ENCODE measurements at regions not wholly inside any gene's neighbourhood (a gene's known extent, or its start where the extent isn't known, plus 50 kb on each side); places are given as distances from the start of the nearest gene placed in this dataset.

DNA sequence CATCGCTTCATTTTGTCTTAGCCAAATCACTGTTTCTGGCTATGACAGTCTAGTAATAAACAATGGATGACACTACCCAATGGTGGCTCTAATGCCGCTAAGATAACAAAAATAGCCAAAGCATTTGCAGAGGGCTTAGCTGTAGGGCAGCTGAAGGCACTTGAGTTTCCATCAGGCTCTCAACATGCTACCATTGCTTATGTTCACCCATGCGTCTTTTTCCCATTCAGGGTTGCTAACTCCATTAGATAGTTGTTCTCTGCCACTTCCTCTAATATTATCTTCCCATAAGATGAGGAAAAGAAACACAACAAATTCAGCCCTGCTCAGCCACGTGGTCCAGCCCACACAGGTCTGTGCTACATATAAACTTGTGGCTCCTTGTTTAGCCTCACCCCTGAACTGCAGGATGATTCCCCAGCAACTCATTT lies 159.6 kb downstream of the TOMM20 start:
- DNase-seq (ENCODE audit: low spot score in 2 of 2) (no peak), ATAC-seq (no peak)
- Mint-ChIP-seq H3K27ac (peak overlapping the region; percentile 53), H3K36me3 (no peaks in the 10 kb centered on the region), H3K4me3 (peak overlapping the region; percentile 24), H3K9me3 (no peaks in the 10 kb centered on the region), H3K4me1 (peaks cover 64% of the 10 kb centered on the region)

- DNase-seq (ENCODE audit: low spot score in 2 of 2) (no peak), ATAC-seq (no peak)
- Mint-ChIP-seq H3K27ac (peak overlapping the region; percentile 53), H3K4me1 (peaks cover 67% of the 10 kb centered on the region), H3K4me3 (no peak overlapping the region), H3K9me3 (no peaks in the 10 kb centered on the region), H3K36me3 (peaks cover 3% of the 10 kb centered on the region)
Observed at GRCh38 chr1:234968451-234968850, 160.2 kb downstream of the TOMM20 start.

- DNase-seq (ENCODE audit: low spot score in 2 of 2) (no peak), ATAC-seq (no peak)
- H3K9me3 Mint-ChIP-seq, result no peaks in the 10 kb centered on the region
- H3K36me3 Mint-ChIP-seq, result peaks cover 16% of the 10 kb centered on the region
- H3K4me1 Mint-ChIP-seq, result peaks cover 67% of the 10 kb centered on the region
- no peak overlapping the region for H3K4me3 Mint-ChIP-seq
- H3K27ac Mint-ChIP-seq, result no peak overlapping the region
Observed at GRCh38 chr1:234967121-234967520, 161.5 kb downstream of the TOMM20 start.

DNA sequence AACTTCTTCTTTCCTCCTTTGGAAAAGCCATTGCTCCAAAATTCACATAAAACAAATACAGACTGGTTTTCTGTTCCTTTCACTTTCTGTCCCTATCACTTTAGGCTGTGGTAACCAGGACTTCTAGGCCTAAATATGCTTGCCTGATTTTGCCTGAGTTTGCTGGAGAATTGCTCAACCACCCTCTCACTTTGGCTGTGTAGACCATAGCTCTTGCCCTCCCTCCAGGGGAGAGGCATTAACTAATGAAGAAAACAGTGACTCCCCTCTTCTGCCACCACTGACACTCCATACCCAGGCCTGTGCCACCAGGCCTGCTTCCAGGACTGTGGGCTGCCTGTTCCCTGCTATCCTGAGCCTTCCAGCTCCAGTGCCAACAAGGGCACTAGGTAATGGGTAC lies 163.5 kb downstream of the TOMM20 start:
- Mint-ChIP-seq H3K36me3 (peaks cover 16% of the 10 kb centered on the region), H3K9me3 (no peaks in the 10 kb centered on the region), H3K4me3 (peak overlapping the region; percentile 8), H3K4me1 (peaks cover 67% of the 10 kb centered on the region), H3K27ac (peak overlapping the region; percentile 80)
- no peak for ATAC-seq
- DNase-seq (ENCODE audit: low spot score in 2 of 2), result no peak

DNA sequence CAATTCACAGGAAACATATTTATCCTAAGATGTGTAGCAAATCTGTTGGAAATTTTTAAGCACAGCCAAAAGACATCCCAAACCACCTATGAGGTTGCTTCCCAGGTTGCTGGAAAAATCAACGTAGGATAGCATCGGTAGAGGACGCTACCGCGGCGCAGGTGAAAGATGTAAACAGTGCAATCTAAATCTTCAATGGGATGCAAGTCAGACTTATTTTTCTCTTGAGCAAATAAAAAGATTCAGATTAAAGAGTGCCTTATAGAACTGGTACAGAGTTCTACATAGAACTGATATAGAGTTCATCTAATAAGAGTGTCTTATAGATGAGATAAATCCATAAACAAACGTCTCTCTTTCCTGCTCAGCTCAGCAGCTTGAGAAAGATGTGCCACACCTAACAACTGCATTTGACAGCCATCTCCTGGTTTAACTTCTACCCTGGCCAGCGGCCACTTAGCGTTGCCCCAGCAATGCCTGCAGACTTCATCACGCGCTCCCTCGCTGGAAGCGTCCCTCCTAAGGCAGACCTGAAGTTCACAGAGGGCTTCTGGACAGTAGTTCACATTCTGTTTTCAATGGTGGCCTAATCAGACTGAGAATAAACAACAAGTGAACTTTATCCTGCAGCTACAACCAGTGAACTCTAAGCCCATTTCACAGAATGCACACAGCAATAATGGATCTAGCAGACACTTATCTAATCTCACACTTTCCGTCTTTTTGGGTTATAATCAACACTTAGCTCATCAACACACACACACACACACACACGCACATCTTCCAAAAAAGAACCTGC lies 164.5 kb downstream of the TOMM20 start:
- DNase-seq (ENCODE audit: low spot score in 2 of 2), result peak in 1 of 2 donors; percentile 59
- H3K9me3 Mint-ChIP-seq, result no peaks in the 10 kb centered on the region
- H3K4me3 Mint-ChIP-seq, result peak overlapping the region; percentile 57
- H3K27ac Mint-ChIP-seq, result peak overlapping the region; percentile 95
- no peak for ATAC-seq
- peaks cover 71% of the 10 kb centered on the region for H3K4me1 Mint-ChIP-seq
- peaks cover 18% of the 10 kb centered on the region for H3K36me3 Mint-ChIP-seq

DNA sequence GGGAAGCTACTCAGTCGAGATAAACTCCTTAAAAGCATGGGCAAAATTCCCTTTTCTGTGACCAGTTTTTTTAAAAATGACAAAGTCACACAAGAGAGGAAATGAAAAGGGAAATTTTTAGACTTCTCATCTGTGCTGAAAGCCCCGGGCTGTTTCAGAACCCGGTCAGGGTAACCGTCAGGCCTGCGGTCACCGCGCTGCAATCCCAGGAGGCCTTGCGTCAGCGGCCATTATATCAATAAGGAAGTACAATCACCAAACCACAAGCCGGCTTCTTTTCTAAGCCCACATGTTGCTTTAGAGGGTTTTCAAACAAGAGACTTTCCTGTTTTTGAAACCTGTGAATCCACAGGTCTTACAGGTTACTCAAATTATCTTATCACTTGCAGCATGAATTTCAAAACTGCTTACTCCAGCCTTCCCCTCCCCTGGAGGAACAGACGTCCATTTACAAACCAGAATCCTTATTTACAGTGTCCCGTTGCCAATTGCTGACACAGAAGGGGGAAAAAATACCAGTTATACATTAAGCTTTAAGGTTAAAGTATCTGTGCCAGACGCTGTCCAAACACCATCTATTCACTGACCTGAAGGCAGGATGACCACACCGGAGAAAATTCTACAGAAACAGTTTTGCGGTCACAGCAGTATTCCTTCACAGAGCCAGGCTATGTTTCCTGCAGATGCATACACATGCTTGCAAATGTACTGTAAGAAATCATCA lies 165.3 kb downstream of the TOMM20 start:
- no peaks in the 10 kb centered on the region for H3K9me3 Mint-ChIP-seq
- peak; percentile 71 to 93 for DNase-seq (ENCODE audit: low spot score in 2 of 2)
- H3K4me1 Mint-ChIP-seq, result peaks cover 66% of the 10 kb centered on the region
- peak overlapping the region; percentile 95 for H3K27ac Mint-ChIP-seq
- peak overlapping the region; percentile 57 for H3K4me3 Mint-ChIP-seq
- peaks cover 21% of the 10 kb centered on the region for H3K36me3 Mint-ChIP-seq
- ATAC-seq, result peak; percentile 96

GRCh38 chr1:234962340-234962989 lies 166.2 kb downstream of the TOMM20 start:
- Mint-ChIP-seq H3K4me3 (peak overlapping the region; percentile 57), H3K4me1 (peaks cover 69% of the 10 kb centered on the region), H3K27ac (peak overlapping the region; percentile 95), H3K9me3 (no peaks in the 10 kb centered on the region), H3K36me3 (peaks cover 21% of the 10 kb centered on the region)
- DNase-seq (ENCODE audit: low spot score in 2 of 2), result peak in 1 of 2 donors; percentile 69
- ATAC-seq, result peak; percentile 49

- ATAC-seq (peak; percentile 22), DNase-seq (ENCODE audit: low spot score in 2 of 2) (peak in 1 of 2 donors; percentile 61)
- Mint-ChIP-seq H3K4me1 (peaks cover 74% of the 10 kb centered on the region), H3K36me3 (peaks cover 21% of the 10 kb centered on the region), H3K4me3 (peak overlapping the region; percentile 57), H3K27ac (peak overlapping the region; percentile 95), H3K9me3 (no peaks in the 10 kb centered on the region)
Observed at GRCh38 chr1:234961456-234962339, 166.9 kb downstream of the TOMM20 start.

DNA sequence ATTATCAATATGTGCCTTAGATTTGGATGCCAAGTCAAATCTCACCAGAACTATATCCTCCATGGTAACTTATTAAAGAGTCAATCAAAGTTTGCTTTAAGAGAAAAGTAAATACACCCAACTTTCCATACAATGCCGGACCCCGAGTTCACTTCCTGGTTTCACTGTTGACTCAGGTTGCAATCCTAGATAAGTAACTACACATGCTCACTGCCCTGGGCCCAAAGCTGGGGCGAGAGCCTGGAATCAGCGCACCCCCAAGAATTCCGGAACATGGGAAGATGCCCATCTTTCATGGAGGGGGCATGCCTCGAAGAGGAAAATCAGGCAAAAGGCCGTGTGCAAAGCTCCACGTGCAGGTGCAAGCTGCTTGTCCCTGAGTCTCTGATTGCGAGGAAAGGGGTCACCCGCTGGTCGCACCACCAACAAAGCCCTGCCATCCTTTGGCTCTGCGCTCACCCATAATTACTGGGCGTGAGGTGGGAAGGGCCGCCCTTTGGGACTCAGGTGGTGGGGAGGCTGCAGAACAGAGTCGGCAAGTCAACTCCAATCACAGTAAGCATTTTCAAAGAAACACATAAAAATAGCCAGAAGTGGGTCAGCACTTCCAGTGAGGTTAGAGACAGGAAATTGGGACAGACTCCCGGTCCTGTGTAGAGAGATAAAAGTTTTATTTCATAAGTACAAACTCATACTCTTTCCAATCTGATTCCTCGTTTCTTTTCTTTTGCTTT lies 167.7 kb downstream of the TOMM20 start:
- ATAC-seq (no peak), DNase-seq (ENCODE audit: low spot score in 2 of 2) (no peak)
- no peaks in the 10 kb centered on the region for H3K9me3 Mint-ChIP-seq
- peak overlapping the region; percentile 37 for H3K27ac Mint-ChIP-seq
- H3K4me3 Mint-ChIP-seq, result peak overlapping the region; percentile 23
- H3K4me1 Mint-ChIP-seq, result peaks cover 74% of the 10 kb centered on the region
- H3K36me3 Mint-ChIP-seq, result peaks cover 21% of the 10 kb centered on the region

GRCh38 chr1:234958706-234959657 lies 169.7 kb downstream of the TOMM20 start:
- peak overlapping the region; percentile 40 for H3K27ac Mint-ChIP-seq
- ATAC-seq (no peak), DNase-seq (ENCODE audit: low spot score in 2 of 2) (no peak)
- H3K9me3 Mint-ChIP-seq, result no peaks in the 10 kb centered on the region
- no peak overlapping the region for H3K4me3 Mint-ChIP-seq
- peaks cover 77% of the 10 kb centered on the region for H3K4me1 Mint-ChIP-seq
- peaks cover 21% of the 10 kb centered on the region for H3K36me3 Mint-ChIP-seq

DNA sequence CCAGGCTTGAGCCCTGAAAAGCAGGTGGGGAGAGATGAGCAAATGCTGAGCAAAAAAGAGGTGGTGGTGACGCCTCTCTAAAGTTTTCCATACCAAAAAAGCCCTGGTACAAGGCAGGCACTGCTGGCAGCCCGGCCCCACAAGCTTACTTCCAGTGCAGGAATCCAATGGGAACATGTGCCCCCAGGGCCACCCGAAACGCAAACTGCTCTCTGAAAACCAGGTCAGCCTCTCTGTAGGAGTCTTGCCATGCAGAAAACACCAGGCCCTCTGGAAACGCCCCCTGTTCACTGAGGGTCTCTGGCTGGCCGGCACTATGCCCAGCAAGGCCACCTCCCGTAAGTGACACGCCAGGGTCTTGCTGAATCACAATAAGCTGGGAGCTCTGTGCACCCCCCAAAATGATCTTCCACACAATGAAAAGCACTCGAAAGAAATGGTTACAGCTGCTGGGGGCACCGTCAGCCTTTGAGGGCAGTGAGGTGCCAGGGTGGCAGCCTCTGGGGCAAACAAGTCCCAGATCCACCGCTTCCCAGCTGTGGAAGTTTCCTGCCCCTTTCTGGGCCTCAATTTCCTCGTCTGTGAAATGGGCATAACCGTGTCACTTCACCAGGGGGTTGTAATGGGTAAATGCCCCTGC lies 170.5 kb downstream of the TOMM20 start:
- no peak for ATAC-seq
- Mint-ChIP-seq H3K9me3 (no peaks in the 10 kb centered on the region), H3K36me3 (peaks cover 16% of the 10 kb centered on the region), H3K4me3 (no peak overlapping the region), H3K27ac (peak overlapping the region; percentile 40), H3K4me1 (peaks cover 77% of the 10 kb centered on the region)
- DNase-seq (ENCODE audit: low spot score in 2 of 2), result no peak

- ATAC-seq (no peak), DNase-seq (ENCODE audit: low spot score in 2 of 2) (no peak)
- Mint-ChIP-seq H3K27ac (no peak overlapping the region), H3K4me1 (peaks cover 70% of the 10 kb centered on the region), H3K36me3 (peaks cover 9% of the 10 kb centered on the region), H3K9me3 (no peaks in the 10 kb centered on the region), H3K4me3 (no peak overlapping the region)
Observed at GRCh38 chr1:234957330-234958065, 171.1 kb downstream of the TOMM20 start.

Data from stimulated activated effector memory CD8-positive, alpha-beta T cell treated with anti-CD3 and anti-CD28 coated beads, Interleukin-12 subunit alpha, Interleukin-12 subunit beta, amount 100 ng/mL, for 72 hours (primary cell).